NCI-H748 (cell line): ENCODE measurements at regions not wholly inside any gene's neighbourhood (a gene's known extent, or its start where the extent isn't known, plus 50 kb on each side); places are given as distances from the start of the nearest gene placed in this dataset.
A peak's percentile ranks its signal among the peaks of the same experiment; 100 is the strongest.
"Not testable (repeated sequence)": the region's sequence is repeated elsewhere in the genome, so short reads cannot be mapped to it uniquely, and the experiment has no call there.

ENCODE experiments used
- DNase-seq: peaks from one replicate; lab custom pipeline; 2025; ENCODE audit not compliant: unreplicated experiment; lab: John Stamatoyannopoulos, UW

- DNase-seq, result no peak
Measured at GRCh38 chr11:92591521-92591920, 366.9 kb downstream of the FAT3 start.

GRCh38 chr11:92594251-92594650 lies 369.6 kb downstream of the FAT3 start:
- DNase-seq, result no peak

- DNase-seq, result no peak
Measured at GRCh38 chr11:92595052-92595451, 370.4 kb downstream of the FAT3 start.

- DNase-seq, result no peak
Measured at GRCh38 chr11:92596596-92597317, 372.1 kb downstream of the FAT3 start.

GRCh38 chr11:92601048-92601447 lies 368.4 kb upstream of the MTNR1B start:
- DNase-seq, result no peak

GRCh38 chr11:92605667-92606066 lies 363.8 kb upstream of the MTNR1B start:
- no peak for DNase-seq

- DNase-seq, result no peak
Measured at GRCh38 chr11:92607969-92608722, 361.3 kb upstream of the MTNR1B start.

- DNase-seq, result no peak
Measured at GRCh38 chr11:92611157-92611556, 358.3 kb upstream of the MTNR1B start.

- DNase-seq, result not testable (repeated sequence)
Measured at GRCh38 chr11:92618020-92618419, 351.4 kb upstream of the MTNR1B start.

- DNase-seq, result no peak
Measured at GRCh38 chr11:92623055-92623454, 346.4 kb upstream of the MTNR1B start.

- no peak for DNase-seq
Measured at GRCh38 chr11:92625894-92626293, 343.6 kb upstream of the MTNR1B start.

GRCh38 chr11:92626624-92627023 lies 342.8 kb upstream of the MTNR1B start:
- no peak for DNase-seq

GRCh38 chr11:92627615-92628256 lies 341.7 kb upstream of the MTNR1B start:
- no peak for DNase-seq

GRCh38 chr11:92628401-92629292 lies 340.8 kb upstream of the MTNR1B start:
- peak; percentile 98 for DNase-seq

- DNase-seq, result no peak
Measured at GRCh38 chr11:92632495-92632894, 337.0 kb upstream of the MTNR1B start.

GRCh38 chr11:92633820-92634219 lies 335.6 kb upstream of the MTNR1B start:
- DNase-seq, result no peak

GRCh38 chr11:92636543-92637188 lies 332.8 kb upstream of the MTNR1B start:
- DNase-seq, result no peak

GRCh38 chr11:92638678-92639077 lies 330.8 kb upstream of the MTNR1B start:
- DNase-seq, result no peak

GRCh38 chr11:92642177-92642931 lies 327.1 kb upstream of the MTNR1B start:
- DNase-seq, result no peak

- peak; percentile 5 for DNase-seq
Measured at GRCh38 chr11:92643827-92644226, 325.6 kb upstream of the MTNR1B start.
